ENCODE measurements at regions not wholly inside any gene's neighbourhood (a gene's known extent, or its start where the extent isn't known, plus 50 kb on each side); places are given as distances from the start of the nearest gene placed in this dataset.

GRCh38 chr2:134119117-134119712 is 134.7 kb upstream of the MGAT5 start:
- Mint-ChIP-seq H3K4me3 (ENCODE audit: unreplicated experiment) (peak overlapping the region; percentile 94), H3K27me3 (ENCODE audit: unreplicated experiment) (peaks cover 12% of the 10 kb centered on the region), H3K36me3 (ENCODE audit: unreplicated experiment) (no peaks in the 10 kb centered on the region), H3K9me3 (ENCODE audit: unreplicated experiment) (peaks cover 13% of the 10 kb centered on the region), H3K27ac (ENCODE audit: unreplicated experiment) (peak overlapping the region; percentile 84), H3K4me1 (ENCODE audit: low read depth, unreplicated experiment) (peaks cover 26% of the 10 kb centered on the region)
- DNase-seq: no peak
- TF ChIP-seq, protein P1, sequence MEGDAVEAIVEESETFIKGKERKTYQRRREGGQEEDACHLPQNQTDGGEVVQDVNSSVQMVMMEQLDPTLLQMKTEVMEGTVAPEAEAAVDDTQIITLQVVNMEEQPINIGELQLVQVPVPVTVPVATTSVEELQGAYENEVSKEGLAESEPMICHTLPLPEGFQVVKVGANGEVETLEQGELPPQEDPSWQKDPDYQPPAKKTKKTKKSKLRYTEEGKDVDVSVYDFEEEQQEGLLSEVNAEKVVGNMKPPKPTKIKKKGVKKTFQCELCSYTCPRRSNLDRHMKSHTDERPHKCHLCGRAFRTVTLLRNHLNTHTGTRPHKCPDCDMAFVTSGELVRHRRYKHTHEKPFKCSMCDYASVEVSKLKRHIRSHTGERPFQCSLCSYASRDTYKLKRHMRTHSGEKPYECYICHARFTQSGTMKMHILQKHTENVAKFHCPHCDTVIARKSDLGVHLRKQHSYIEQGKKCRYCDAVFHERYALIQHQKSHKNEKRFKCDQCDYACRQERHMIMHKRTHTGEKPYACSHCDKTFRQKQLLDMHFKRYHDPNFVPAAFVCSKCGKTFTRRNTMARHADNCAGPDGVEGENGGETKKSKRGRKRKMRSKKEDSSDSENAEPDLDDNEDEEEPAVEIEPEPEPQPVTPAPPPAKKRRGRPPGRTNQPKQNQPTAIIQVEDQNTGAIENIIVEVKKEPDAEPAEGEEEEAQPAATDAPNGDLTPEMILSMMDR (IDR thresholded peaks at IDR 0.05; ENCODE audit: partially characterized antibody, unreplicated experiment): no peak

GRCh38 chr2:134119713-134120405 is 134.0 kb upstream of the MGAT5 start:
- Mint-ChIP-seq H3K27ac (ENCODE audit: unreplicated experiment) (peak overlapping the region; percentile 84), H3K4me1 (ENCODE audit: low read depth, unreplicated experiment) (peaks cover 28% of the 10 kb centered on the region), H3K9me3 (ENCODE audit: unreplicated experiment) (peaks cover 13% of the 10 kb centered on the region), H3K4me3 (ENCODE audit: unreplicated experiment) (peak overlapping the region; percentile 94), H3K36me3 (ENCODE audit: unreplicated experiment) (no peaks in the 10 kb centered on the region), H3K27me3 (ENCODE audit: unreplicated experiment) (peaks cover 12% of the 10 kb centered on the region)
- peak; percentile 89 for DNase-seq
- TF ChIP-seq, protein P1 (IDR thresholded peaks at IDR 0.05; ENCODE audit: partially characterized antibody, unreplicated experiment): no peak

DNA sequence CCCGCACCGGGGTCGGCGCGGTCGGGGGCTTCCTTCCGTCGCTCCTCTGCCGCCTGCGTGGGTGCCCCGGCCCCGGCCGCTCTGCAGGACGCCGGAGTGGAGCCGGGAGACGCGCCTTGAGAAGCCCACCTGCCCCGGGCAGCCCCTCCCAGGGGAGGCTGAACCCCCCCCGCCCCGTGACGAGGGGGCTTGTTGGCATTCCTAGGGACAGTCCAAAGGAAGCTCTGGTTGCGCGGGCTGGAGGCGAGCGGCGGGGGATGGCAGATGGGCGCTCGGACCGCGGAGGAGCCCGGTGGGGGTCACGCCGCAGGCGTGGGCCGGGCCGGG is 133.5 kb upstream of the MGAT5 start:
- H3K27me3 Mint-ChIP-seq (ENCODE audit: unreplicated experiment): peaks cover 12% of the 10 kb centered on the region
- peaks cover 13% of the 10 kb centered on the region for H3K9me3 Mint-ChIP-seq (ENCODE audit: unreplicated experiment)
- H3K27ac Mint-ChIP-seq (ENCODE audit: unreplicated experiment): no peak overlapping the region
- no peaks in the 10 kb centered on the region for H3K36me3 Mint-ChIP-seq (ENCODE audit: unreplicated experiment)
- H3K4me3 Mint-ChIP-seq (ENCODE audit: unreplicated experiment): no peak overlapping the region
- H3K4me1 Mint-ChIP-seq (ENCODE audit: low read depth, unreplicated experiment): peaks cover 28% of the 10 kb centered on the region
- TF ChIP-seq, protein P1 (IDR thresholded peaks at IDR 0.05; ENCODE audit: partially characterized antibody, unreplicated experiment): no peak
- DNase-seq: peak; percentile 37

DNA sequence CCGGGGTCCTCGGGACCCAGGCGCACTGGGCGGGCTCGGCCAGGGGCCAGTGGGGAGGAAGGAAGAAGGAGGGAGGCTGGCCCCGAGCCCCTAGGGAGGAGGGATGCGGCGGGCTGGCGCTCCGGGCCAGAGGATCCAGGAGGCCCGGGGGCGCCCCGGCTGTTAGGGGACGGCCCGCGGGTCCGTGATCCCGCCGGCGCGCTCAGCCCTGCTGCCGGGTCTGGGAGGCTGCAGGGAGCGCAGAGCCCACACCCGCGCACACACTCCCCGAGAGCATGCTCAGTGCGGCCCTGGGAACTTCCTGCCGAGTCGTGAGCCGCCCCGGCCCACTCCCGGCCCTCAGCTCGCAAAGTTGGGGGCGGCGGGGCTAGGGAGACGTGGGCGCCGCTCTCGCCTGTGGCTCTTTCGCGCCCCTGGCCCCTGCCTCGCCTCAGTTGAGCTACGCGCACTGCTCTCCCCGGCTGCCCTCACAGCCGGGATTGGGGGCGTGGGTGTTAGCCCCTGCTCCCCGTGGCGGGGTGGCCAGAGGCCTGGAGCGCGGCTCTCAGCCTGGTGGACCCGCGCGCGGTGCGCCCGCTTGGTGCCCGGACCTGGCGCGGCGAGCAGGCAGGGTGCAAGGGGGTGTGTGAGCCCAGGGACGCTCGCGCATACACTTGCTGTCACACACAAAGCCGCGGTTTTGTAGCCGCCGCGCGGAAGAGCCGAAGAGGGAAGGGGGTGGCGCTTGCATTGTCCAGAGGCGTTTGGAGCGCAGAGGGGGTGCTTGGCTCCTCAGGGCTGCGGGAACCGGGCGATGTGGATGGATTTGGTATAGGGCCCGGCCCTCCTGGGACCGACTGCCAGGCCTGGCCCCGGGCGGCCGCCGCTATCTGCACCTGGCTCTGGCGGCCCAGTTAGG is 132.9 kb upstream of the MGAT5 start:
- Mint-ChIP-seq H3K27ac (ENCODE audit: unreplicated experiment) (peak overlapping the region; percentile 64), H3K9me3 (ENCODE audit: unreplicated experiment) (peaks cover 13% of the 10 kb centered on the region), H3K4me1 (ENCODE audit: low read depth, unreplicated experiment) (peaks cover 31% of the 10 kb centered on the region), H3K27me3 (ENCODE audit: unreplicated experiment) (peaks cover 12% of the 10 kb centered on the region), H3K36me3 (ENCODE audit: unreplicated experiment) (no peaks in the 10 kb centered on the region), H3K4me3 (ENCODE audit: unreplicated experiment) (peak overlapping the region; percentile 91)
- TF ChIP-seq, protein P1 (IDR thresholded peaks at IDR 0.05; ENCODE audit: partially characterized antibody, unreplicated experiment): no peak
- DNase-seq: peak; percentile 58

All from glutamatergic neuron (in vitro differentiated cells).